HEK293T (cell line): ENCODE measurements at regions not wholly inside any gene's neighbourhood (a gene's known extent, or its start where the extent isn't known, plus 50 kb on each side); places are given as distances from the start of the nearest gene placed in this dataset.

ENCODE experiments used
- CTCF ChIA-PET: fragments of 350-600 bp; formaldehyde crosslinking; extraction: SDS; loops from one replicate; lab custom pipeline; 2021; ENCODE audit warnings: antibody characterized with exemption, inconsistent platforms; lab: Yijun Ruan, JAX
- POLR2A ChIA-PET: fragments of 350-600 bp; formaldehyde crosslinking; extraction: SDS; loops from one replicate; lab custom pipeline; 2020; ENCODE audit warnings: antibody characterized with exemption, inconsistent platforms; lab: Yijun Ruan, JAX
- DNase-seq: peaks from one replicate; pipeline ENCODE4 v3.0.0; 2012; ENCODE audit warnings: mixed read lengths; ENCODE audit errors: extremely low spot score
- ARNT ChIP-seq: fragments of 450-650 bp; IDR thresholded peaks from 2 replicates; pipeline ENCODE4 v1.6.1; 2017; ENCODE audit warnings: mild to moderate bottlenecking
- BHLHE40 ChIP-seq: fragments of 450-650 bp; IDR thresholded peaks from 2 replicates; pipeline ENCODE4 v1.6.1; 2016; ENCODE audit warnings: mild to moderate bottlenecking, moderate library complexity, borderline replicate concordance
- CTBP1 ChIP-seq: fragments of 450-650 bp; IDR thresholded peaks from 2 replicates; pipeline ENCODE4 v1.6.1; 2016; ENCODE audit warnings: borderline replicate concordance
- ELF4 ChIP-seq: fragments of 450-650 bp; IDR thresholded peaks from 2 replicates; pipeline ENCODE4 v1.6.1; 2017; ENCODE audit warnings: antibody characterized with exemption
- FOXA1 ChIP-seq: fragments of 450-650 bp; IDR thresholded peaks from 2 replicates; pipeline ENCODE4 v1.6.1; 2016; ENCODE audit warnings: mild to moderate bottlenecking
- FOXK2 ChIP-seq: fragments of 450-650 bp; IDR thresholded peaks from 2 replicates; pipeline ENCODE4 v1.6.1; 2016; ENCODE audit warnings: mild to moderate bottlenecking
- FOXM1 ChIP-seq: fragments of 450-650 bp; IDR thresholded peaks from 2 replicates; pipeline ENCODE4 v1.6.1; 2017; ENCODE audit warnings: mild to moderate bottlenecking, borderline replicate concordance
- HDGF ChIP-seq: fragments of 450-650 bp; IDR thresholded peaks from 2 replicates; pipeline ENCODE4 v1.6.1; 2017; ENCODE audit warnings: antibody characterized with exemption, borderline replicate concordance
- L3MBTL2 ChIP-seq: fragments of 450-650 bp; conservative IDR thresholded peaks from 2 replicates; pipeline ENCODE4 v1.6.1; 2016; ENCODE audit warnings: mild to moderate bottlenecking
- LEF1 ChIP-seq: fragments of 450-650 bp; IDR thresholded peaks from 2 replicates; pipeline ENCODE4 v1.6.1; 2017; ENCODE audit warnings: mild to moderate bottlenecking, borderline replicate concordance
- NFRKB ChIP-seq: fragments of 450-650 bp; IDR thresholded peaks from 2 replicates; pipeline ENCODE4 v1.6.1; 2016; ENCODE audit warnings: mild to moderate bottlenecking, moderate library complexity
- SP1 ChIP-seq: fragments of 450-650 bp; IDR thresholded peaks from 2 replicates; pipeline ENCODE4 v1.6.1; 2017
- SUZ12 ChIP-seq: fragments of 450-650 bp; IDR thresholded peaks from 2 replicates; pipeline ENCODE4 v1.6.1; 2016; ENCODE audit warnings: mild to moderate bottlenecking
- TARDBP ChIP-seq: fragments of 450-650 bp; IDR thresholded peaks from 2 replicates; pipeline ENCODE4 v1.6.1; 2016
- ZNF384 ChIP-seq: fragments of 450-650 bp; IDR thresholded peaks from 2 replicates; pipeline ENCODE4 v1.6.1; 2016
- TF ChIP-seq, protein P1 (sequence below): fragments of 450-650 bp; IDR thresholded peaks from 2 replicates; pipeline ENCODE4 v1.6.1; 2016

DNA sequence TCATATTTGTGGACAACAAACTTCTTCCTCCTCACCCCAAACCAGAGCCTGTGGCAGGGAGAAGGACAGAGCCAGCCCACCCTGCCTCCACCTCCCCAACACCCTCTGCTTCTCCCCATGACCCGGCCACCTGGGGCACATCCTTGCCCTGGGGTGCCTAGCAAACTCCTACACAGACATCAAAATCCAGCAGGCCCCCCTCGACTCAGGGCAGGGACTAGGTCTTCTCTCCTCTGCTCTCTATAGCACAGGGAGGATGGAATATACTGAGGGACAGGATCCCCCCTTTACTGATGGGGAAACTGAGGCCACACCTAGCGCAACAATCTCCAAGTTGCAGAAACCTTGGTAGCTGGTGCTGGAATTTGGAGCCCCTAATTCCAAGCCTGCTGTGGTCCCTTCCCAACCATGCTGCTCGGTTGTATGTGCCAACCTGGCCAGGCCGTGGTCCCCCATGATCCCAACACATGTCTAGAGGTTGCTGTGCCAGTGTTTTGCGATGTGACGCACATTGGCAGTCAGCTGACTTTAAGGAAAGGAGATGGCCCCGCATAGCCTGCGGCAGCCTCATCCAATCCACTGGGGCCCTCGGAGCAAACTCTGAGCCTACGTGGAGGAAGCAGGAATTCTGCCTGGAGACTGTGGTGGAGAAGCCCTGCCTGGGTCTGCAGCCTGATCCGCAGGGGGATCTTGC lies 53.9 kb upstream of the ADRA2C start:
- no peak for TF ChIP-seq ARNT
- TF ChIP-seq, protein P1, sequence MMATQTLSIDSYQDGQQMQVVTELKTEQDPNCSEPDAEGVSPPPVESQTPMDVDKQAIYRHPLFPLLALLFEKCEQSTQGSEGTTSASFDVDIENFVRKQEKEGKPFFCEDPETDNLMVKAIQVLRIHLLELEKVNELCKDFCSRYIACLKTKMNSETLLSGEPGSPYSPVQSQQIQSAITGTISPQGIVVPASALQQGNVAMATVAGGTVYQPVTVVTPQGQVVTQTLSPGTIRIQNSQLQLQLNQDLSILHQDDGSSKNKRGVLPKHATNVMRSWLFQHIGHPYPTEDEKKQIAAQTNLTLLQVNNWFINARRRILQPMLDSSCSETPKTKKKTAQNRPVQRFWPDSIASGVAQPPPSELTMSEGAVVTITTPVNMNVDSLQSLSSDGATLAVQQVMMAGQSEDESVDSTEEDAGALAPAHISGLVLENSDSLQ: no peak
- TF ChIP-seq HDGF: no peak
- TF ChIP-seq ZNF384: no peak
- TF ChIP-seq NFRKB: no peak
- TF ChIP-seq FOXM1: no peak
- TF ChIP-seq SP1: no peak
- TF ChIP-seq CTBP1: no peak
- no peak for TF ChIP-seq SUZ12
- TF ChIP-seq TARDBP: no peak
- no peak for TF ChIP-seq BHLHE40
- no peak for TF ChIP-seq LEF1
- TF ChIP-seq ELF4: no peak
- TF ChIP-seq L3MBTL2: no peak
- no peak for TF ChIP-seq FOXA1
- TF ChIP-seq FOXK2: no peak
- ChIA-PET POLR2A (no interaction called here), CTCF (no interaction called here)
- DNase-seq: no peak

DNA sequence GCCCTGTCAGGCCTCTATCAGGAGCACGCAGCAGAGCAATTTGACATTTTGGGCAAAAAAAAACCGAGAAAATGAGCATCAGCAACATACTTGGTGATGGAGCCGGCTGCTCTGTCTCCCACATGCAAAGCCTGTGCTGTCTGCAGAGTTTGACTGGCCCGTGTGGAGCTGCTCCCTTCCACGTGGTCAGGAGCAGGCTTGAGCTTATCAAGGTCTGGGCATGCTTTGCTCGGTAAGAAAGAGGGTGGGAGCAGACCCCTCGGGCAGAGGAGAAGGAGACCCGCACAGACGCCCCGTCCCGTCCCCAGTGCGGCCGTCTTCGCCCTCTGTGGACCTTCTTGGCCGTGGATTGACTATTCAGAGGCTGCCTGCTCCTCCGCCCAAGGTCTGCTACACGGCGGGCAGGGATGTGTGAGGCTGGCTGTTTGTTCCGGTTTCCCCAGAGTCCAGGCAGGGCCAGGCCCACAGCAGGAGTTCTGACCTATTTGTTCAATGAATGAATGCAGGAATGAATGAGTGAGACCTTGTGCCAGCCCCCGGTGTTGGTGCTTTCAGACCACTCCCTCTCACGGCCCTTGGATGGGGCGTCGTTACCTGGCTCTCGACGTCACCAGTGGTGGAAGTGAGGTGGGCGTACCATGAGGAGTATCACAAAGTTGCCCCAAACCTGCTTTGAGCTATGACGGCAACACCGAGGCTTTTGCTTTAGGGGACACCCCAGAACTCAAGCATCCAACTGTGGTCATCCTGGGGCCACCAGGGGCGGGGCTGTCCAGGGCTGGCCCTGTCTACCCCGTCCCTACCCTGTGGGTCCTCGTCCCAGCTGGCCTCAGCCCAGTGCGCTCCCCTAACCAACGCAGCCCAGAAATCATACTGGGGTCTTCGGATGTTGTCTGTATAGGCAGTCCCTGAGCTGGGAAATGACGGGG lies 54.7 kb upstream of the ADRA2C start:
- TF ChIP-seq ELF4 (no peak), ZNF384 (no peak), BHLHE40 (no peak), CTBP1 (no peak), L3MBTL2 (no peak), SP1 (no peak), HDGF (no peak), LEF1 (no peak), NFRKB (no peak)
- TF ChIP-seq, protein P1: no peak
- POLR2A ChIA-PET: no interaction called here
- CTCF ChIA-PET: no interaction called here
- no peak for DNase-seq

DNA sequence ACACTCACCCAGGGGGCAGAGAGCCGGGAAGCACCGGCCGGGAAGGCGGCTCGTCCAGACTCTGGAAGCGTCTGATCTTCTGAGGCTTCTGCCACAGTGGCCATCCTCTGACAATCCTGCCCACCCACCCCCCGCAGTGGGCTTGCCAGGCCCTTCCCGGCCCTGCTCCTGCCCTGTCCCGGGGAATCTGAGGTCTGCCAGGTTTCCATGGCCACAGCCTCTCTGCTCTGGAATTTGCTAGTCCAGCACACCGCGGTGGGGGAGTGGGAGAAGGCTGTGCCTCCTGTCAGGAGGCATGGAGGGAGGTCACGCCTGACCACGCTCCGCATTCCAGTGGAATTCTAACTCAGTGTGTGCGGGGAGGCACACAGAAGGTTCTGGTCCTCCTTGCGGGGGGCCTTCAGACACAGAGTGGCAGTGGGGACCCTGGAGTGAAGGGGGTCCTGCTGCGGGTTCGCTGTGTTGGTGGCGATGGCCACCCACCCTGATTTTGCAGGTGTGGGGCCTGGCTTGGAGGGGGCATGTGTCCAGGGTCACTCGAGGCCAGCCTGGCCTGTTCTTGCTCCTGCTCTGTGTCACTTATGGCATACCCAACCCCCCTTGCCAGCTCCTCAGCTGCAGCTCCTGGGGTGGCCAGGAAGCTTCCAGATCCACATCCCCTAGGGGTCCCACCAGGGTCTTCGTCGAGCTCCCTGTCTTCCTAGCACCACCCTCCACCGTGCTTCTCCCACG lies 55.6 kb upstream of the ADRA2C start:
- DNase-seq: no peak
- ChIA-PET POLR2A (no interaction called here), CTCF (no interaction called here)
- TF ChIP-seq FOXK2: no peak
- TF ChIP-seq, protein P1: no peak
- no peak for TF ChIP-seq L3MBTL2
- TF ChIP-seq ARNT: no peak
- TF ChIP-seq FOXA1: no peak
- TF ChIP-seq SP1: no peak
- no peak for TF ChIP-seq BHLHE40
- no peak for TF ChIP-seq SUZ12
- no peak for TF ChIP-seq TARDBP
- TF ChIP-seq LEF1: no peak
- no peak for TF ChIP-seq NFRKB
- no peak for TF ChIP-seq ELF4
- TF ChIP-seq FOXM1: no peak
- TF ChIP-seq HDGF: no peak
- TF ChIP-seq CTBP1: no peak
- no peak for TF ChIP-seq ZNF384

DNA sequence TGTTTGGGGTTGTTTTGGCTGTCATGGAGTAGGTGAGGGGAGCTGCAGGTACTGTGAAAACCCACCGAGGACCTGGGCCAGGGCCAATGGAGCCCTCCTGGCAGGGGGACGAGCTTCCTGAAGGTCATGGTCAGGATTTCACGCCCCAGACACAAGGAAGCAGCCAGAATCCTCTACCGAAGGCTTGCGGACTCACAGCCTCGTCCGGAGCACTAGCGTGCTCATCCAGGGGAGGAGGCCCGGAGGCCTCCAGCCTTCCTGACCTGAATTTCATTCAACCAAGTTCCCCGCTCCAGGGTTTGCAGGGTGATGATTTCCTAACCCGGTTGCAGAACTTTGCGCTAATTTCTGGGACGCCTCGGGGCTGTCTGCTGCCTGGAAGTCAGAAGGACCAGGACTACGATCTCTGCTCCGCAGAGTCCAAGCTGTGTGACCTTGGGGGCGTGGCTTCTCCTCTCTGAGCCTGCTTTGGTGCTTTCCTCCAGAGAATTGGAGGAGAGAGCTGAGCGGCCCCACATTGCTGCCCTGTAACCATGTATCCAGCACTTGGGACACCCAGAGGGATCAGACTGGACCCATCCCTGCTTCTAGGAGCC lies 56.2 kb upstream of the ADRA2C start:
- TF ChIP-seq BHLHE40 (no peak), FOXK2 (no peak)
- DNase-seq: no peak
- ChIA-PET CTCF (no interaction called here), POLR2A (no interaction called here)

DNA sequence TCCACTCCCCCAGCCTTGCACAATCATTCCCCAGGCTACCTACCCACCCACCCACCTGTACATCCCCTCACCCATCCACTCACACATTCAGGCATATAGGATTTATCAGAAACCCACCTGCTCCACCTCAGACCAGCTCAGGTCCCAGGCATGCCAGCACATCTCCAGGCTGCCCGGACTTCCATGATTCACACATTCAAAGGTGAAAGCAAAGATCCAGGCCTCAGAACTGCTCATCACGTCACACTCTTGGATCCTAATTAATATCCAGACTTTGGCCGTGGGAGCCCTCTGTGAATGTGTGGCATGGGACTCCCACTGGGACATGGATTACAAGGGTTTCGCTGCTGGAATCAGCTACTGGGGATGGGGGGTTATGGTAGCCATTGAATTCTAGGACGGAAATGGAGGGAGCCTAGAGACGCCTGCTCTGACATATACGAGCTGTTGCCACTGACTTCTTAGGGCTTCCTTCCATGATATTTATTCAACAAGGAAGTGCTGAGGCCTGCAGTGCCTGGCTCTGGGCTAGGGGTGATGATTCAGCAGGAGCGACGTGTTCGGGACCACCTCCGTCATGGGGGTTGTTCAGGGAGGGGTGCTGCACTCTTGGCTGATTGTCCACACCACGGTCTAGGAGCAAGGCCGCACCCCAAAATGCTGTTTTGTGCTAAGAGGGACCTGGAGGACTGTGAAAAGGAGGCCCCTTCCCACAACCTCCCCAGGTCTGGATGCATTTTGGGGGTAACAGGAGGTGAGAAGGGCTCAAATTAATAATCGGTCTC lies 56.9 kb upstream of the ADRA2C start:
- ChIA-PET POLR2A (no interaction called here), CTCF (no interaction called here)

More for the DNA sequence above, 56.9 kb upstream of the ADRA2C start:
- TF ChIP-seq SUZ12 (no peak), CTBP1 (no peak), ARNT (no peak), L3MBTL2 (no peak), SP1 (no peak), LEF1 (no peak), ELF4 (no peak), HDGF (no peak), ZNF384 (no peak), TARDBP (no peak), FOXA1 (no peak), FOXK2 (no peak), FOXM1 (no peak), NFRKB (no peak), BHLHE40 (no peak)
- TF ChIP-seq, protein P1: no peak
- DNase-seq: no peak
